ENCODE measurements at regions not wholly inside any gene's neighbourhood (a gene's known extent, or its start where the extent isn't known, plus 50 kb on each side); places are given as distances from the start of the nearest gene placed in this dataset.

DNA sequence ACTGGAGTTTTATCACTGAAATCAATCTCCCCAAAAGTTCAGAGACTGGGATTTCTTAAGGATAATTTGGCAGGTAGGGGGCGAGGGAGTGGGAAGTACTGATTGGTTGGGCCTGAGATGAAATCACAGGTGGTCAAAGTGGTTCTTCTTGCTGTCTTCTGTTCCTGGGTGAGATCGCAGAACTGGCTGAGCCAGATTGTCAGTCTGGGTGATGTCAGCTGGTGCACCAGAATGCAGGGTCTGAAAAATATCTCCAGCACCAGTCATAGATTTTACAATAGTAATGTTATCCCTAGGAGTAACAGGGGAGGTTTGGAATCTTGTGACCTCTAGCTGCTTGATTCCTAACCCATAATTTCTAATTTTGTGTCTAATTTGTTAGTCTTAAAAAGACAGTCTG, 86.7 kb upstream of the SLC25A36 start:
- TF ChIP-seq, protein P1, sequence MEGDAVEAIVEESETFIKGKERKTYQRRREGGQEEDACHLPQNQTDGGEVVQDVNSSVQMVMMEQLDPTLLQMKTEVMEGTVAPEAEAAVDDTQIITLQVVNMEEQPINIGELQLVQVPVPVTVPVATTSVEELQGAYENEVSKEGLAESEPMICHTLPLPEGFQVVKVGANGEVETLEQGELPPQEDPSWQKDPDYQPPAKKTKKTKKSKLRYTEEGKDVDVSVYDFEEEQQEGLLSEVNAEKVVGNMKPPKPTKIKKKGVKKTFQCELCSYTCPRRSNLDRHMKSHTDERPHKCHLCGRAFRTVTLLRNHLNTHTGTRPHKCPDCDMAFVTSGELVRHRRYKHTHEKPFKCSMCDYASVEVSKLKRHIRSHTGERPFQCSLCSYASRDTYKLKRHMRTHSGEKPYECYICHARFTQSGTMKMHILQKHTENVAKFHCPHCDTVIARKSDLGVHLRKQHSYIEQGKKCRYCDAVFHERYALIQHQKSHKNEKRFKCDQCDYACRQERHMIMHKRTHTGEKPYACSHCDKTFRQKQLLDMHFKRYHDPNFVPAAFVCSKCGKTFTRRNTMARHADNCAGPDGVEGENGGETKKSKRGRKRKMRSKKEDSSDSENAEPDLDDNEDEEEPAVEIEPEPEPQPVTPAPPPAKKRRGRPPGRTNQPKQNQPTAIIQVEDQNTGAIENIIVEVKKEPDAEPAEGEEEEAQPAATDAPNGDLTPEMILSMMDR (IDR thresholded peaks at IDR 0.05) = no peak

DNA sequence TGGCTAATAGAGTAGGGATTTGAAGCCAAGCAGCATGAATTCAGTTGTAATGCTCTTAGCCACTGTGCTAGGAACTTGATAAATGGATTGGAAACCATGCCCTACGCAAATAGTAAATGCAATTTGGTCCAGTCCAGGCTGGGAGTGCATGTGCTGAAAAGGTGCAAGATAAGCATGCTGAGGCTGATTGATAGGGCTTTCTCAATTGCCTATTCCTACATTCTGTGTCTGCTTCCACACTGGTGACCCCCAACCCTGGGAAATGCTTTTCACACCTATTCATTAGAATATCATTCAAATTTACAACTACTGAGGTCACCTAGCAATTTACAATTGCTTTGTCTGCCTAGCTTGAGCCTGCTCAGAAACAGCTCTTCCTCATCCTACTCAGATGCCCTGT, 84.7 kb upstream of the SLC25A36 start:
- TF ChIP-seq, protein P1 (IDR thresholded peaks at IDR 0.05) = no peak

GRCh38 chr3:140857993-140858392, 83.6 kb upstream of the SLC25A36 start:
- TF ChIP-seq, protein P1 (IDR thresholded peaks at IDR 0.05) = no peak

DNA sequence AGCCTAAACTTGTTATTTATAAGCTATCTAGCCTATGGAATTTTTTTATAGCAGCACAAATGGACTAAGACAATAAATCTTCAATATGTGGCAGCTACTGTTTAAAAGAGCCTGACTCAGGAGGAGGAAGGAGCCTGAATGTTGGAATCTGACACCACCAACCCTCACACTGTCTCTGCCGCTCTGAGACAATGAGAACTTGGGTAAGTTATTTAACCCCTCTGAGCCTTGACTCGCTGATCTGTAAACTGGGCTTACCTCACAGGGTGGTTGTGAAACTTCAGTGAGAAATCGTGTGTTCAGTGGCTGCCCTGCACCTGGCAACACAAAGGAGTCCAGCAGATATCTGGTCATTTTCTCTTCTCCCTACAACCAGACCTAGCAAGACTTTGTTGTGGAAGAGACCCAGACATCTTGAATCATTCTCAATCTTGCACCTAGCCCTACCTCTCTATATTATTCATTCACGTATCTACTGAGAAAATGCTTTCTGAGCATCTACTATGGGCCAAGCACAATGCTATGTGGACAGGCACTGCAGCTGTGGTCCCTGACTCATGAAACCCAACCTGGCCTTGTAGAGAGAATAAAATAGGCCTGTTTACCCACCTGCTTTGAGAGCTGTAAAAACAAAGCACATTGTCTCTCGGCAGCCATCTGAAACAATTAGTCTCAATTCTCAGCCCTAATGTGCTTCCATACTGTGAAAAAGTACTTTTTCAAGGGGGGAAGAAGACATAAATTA, 81.9 kb upstream of the SLC25A36 start:
- TF ChIP-seq, protein P1 (IDR thresholded peaks at IDR 0.05) = no peak

DNA sequence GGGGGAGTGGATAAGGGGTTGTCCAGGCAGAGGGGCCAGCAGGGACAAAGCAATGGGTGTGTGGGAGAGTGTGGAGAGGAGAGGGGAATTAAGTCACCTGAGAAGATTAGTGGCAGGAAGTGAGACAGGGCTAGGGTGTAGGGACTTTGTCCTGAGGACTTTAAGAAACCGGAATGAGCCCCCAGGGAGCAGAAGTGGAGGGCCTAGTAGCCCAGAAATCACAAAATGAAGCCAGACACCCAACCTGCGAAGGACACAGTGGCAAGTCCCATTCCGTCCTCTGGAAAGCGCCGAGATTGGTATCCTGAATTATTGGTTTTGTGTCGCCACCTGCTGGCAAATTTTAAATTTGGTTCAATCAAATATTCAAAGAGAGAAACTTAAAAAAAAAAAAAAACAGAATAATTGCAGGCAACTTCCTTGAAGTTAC, 78.0 kb upstream of the SLC25A36 start:
- TF ChIP-seq, protein P1 (IDR thresholded peaks at IDR 0.05) = peak; percentile 47

DNA sequence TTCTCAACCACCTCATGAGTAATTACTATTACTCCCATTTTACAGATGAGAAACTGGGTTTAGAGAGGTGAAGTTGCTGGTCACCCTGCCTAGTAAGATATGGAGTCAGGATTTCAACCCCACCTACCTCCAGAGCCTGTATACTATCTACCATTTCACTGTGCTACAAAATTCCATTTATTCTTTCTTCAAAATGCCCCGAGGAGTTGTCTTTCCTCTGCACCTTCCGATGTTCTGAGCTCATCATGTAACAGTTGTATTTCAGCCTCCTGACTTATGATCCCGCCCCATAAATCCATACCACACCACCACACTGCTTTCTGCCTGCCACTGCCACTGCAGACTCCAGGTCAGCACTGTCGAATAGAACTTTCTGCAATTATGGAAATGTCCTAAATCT, 71.3 kb upstream of the SLC25A36 start:
- TF ChIP-seq, protein P1 (IDR thresholded peaks at IDR 0.05) = no peak

DNA sequence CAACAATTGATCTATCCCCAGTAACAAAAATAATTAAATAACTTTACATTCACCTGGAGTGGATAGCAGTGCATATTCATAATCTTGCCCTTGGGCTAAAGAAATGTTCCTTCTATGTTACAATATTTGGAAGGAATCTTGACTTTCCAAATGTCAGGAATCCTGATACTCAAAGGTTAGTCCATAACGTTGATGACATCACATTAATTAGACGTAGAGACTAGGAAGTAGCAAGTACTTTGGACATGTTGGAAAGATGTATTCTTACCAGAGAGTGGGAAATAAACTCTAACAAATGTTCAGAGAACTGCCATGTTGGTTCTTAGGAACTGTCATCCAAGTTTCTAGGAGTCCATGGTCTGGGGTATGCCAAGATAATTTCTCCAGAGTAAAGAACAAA, 70.6 kb upstream of the SLC25A36 start:
- TF ChIP-seq, protein P1 (IDR thresholded peaks at IDR 0.05) = no peak
